ENCODE measurements at regions not wholly inside any gene's neighbourhood (a gene's known extent, or its start where the extent isn't known, plus 50 kb on each side); places are given as distances from the start of the nearest gene placed in this dataset. TPM values are rescaled to one million over a fixed set of nuclear protein-coding genes. Genes with fewer than 3 reads are reported as not detected.
A peak's percentile ranks its signal among the peaks of the same experiment; 100 is the strongest.

- Histone ChIP-seq H3K9me3 (no peaks in the 10 kb centered on the region), H3K27ac (no peak overlapping the region), H3K36me3 (no peaks in the 10 kb centered on the region), H3K4me3 (no peak overlapping the region), H3K4me1 (replicated peaks) (no peaks in the 10 kb centered on the region), H3K27me3 (replicated peaks; ENCODE audit: insufficient read depth) (no peaks in the 10 kb centered on the region)
- TF ChIP-seq POLR2AphosphoS5 (IDR thresholded peaks at IDR 0.05) (peak; percentile 83), POLR2A (IDR thresholded peaks at IDR 0.05) (no peak)
- DNase-seq (ENCODE audit: low spot score) = peak; percentile 66
- intact Hi-C loops (cut with DNase I) = no loop called here
- WGBS = 46% methylated on average over 7 of the region's 7 CpGs
Measured at GRCh38 chr9:90555351-90556057, 87.1 kb downstream of the DIRAS2 start.

- intact Hi-C loops (cut with DNase I) = no loop called here
- H3K27ac ChIP-seq = no peak overlapping the region
- H3K27me3 ChIP-seq (replicated peaks; ENCODE audit: insufficient read depth) = no peaks in the 10 kb centered on the region
- H3K4me3 ChIP-seq = no peak overlapping the region
- WGBS = 89% methylated on average over 5 of the region's 5 CpGs
- no peaks in the 10 kb centered on the region for H3K9me3 ChIP-seq
- no peaks in the 10 kb centered on the region for H3K36me3 ChIP-seq
- H3K4me1 ChIP-seq (replicated peaks) = no peaks in the 10 kb centered on the region
- TF ChIP-seq CTCF (IDR thresholded peaks at IDR 0.05) (no peak), POLR2A (IDR thresholded peaks at IDR 0.05) (no peak)
- no peak for DNase-seq (ENCODE audit: low spot score)
Measured at GRCh38 chr9:90556897-90557675, 85.5 kb downstream of the DIRAS2 start.

DNA sequence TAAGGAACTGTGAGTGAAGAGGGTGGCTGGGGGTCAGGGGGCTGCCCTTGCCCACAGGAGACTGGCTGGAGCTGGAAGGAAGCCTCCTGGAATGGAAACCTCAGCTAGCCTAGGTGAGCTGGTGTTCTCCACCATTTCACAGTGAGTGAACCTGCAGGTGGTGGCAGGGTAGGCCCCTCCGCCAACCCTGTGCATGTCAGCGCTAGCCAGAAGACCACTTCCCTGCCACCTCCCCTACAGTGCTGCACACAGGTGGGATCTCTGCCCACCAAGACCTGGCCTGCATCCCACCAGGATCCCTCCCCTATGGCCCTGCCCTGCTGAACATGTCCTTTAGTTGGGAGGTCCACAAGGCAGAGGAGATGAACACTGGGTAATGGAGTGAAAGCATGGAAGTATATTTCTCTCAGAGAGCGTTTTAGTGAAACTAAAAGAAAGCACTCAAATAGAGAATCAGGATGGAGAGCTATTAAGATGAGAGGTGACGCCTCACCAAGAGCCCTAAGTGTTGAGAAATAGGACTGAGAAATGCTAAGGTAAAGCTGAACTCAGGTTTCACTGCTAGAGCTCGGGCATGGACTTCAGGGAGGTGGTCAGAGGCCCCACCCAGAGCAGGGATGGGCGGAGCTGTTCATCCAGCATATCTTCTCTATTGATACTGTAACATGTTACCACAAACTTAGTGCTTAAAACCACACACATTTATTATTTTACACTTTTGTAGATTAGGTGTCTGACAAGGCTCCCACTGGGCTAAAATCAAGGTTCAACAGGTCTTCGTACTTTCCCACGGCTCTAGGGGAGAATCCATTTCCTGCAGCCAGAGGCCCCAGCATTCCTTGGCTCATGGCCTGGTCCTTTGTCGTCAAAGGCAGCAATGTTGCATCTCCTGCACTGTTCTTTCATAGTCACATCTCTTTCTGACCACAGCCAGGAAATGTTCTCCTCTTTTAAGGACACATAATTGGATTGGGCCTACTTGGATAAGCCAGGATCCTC, 83.2 kb downstream of the DIRAS2 start:
- Histone ChIP-seq H3K36me3 (no peaks in the 10 kb centered on the region), H3K4me3 (no peak overlapping the region), H3K4me1 (replicated peaks) (no peaks in the 10 kb centered on the region), H3K27ac (no peak overlapping the region), H3K27me3 (replicated peaks; ENCODE audit: insufficient read depth) (no peaks in the 10 kb centered on the region), H3K9me3 (no peaks in the 10 kb centered on the region)
- TF ChIP-seq POLR2A (IDR thresholded peaks at IDR 0.05) (no peak), CTCF (IDR thresholded peaks at IDR 0.05) (no peak), POLR2AphosphoS5 (IDR thresholded peaks at IDR 0.05) (no peak)
- intact Hi-C loops (cut with DNase I) = no loop called here
- WGBS = 80% methylated on average over 8 of the region's 9 CpGs
- no peak for DNase-seq (ENCODE audit: low spot score)

Small RNA genes in the stretch of these regions (microRNA-seq; reads per million reads assigned to microRNA genes)
- not detected for gene MIR4290

Small RNA genes in the stretch of these regions (small RNA-seq; reads per million reads assigned to genes)
- gene AL161629.2 (0 reads per million in 2 donors), gene MIR4290 (0 reads per million in 2 donors)
